ENCODE measurements at regions not wholly inside any gene's neighbourhood (a gene's known extent, or its start where the extent isn't known, plus 50 kb on each side); places are given as distances from the start of the nearest gene placed in this dataset.

DNA sequence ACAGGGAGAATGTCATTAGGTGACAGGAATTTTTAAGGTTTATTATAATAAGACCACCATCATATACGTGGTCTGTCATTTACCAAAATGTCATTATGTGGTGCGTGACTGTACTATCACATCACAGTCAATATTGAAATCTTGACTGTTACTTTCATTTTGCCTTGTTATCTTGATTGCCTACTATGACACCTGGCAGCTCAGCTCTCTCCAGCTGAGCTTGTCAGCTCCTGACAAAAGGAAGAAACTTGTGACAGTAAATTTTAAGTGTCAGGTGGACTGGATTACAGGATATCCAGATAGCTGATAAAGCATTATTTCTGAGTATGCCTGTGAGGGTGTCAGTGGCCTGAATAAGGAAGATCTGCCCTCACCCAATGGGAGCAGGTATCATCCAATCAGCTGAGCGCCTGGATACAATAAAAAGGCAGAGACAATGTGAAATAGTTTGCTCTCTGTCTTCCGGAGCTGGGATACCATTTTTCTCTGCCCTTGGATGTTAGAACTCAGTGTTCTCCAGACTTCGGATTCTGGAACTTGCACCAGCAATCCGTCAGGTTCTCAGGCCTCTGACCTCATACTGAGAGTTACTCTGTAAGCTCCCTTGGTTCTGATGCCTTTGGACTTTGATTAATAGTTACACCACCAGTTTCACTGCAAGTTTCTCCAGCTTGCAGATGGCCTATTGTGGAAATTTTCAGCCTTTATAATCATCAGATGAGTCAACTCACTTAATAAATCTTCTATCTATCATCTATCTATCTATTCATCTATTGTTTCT is 1454.7 kb upstream of the IGFBP7 start:
- Mint-ChIP-seq H3K36me3 (ENCODE audit: low read depth) (no peaks in the 10 kb centered on the region), H3K4me3 (no peak overlapping the region), H3K9me3 (peaks cover 30% of the 10 kb centered on the region), H3K27ac (no peak overlapping the region), H3K27me3 (ENCODE audit: low read depth) (no peaks in the 10 kb centered on the region), H3K4me1 (ENCODE audit: low read depth) (no peaks in the 10 kb centered on the region)
- DNase-seq (ENCODE audit: low spot score) = no peak

DNA sequence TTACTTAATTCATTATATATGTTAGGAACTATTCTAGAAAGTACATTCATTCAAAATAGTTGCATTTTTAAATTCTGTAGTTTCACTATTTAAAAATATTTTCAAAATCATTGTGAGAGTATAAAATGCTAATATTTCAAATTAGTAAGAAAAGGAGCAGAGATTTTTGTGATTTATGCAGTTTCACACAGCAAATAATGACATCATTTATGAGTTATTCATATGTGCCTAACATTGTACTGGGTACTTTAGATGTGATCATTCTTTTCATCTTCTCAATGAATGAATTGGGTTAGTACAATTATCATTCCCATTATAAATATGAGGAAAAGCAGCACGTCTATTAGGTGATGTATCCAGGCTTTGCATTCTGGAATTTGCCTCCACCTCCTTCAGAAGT is 1451.0 kb upstream of the IGFBP7 start:
- Mint-ChIP-seq H3K4me1 (ENCODE audit: low read depth) (no peaks in the 10 kb centered on the region), H3K27ac (no peak overlapping the region), H3K27me3 (ENCODE audit: low read depth) (no peaks in the 10 kb centered on the region), H3K4me3 (no peak overlapping the region), H3K9me3 (peaks cover 22% of the 10 kb centered on the region), H3K36me3 (ENCODE audit: low read depth) (no peaks in the 10 kb centered on the region)
- DNase-seq (ENCODE audit: low spot score) = no peak

DNA sequence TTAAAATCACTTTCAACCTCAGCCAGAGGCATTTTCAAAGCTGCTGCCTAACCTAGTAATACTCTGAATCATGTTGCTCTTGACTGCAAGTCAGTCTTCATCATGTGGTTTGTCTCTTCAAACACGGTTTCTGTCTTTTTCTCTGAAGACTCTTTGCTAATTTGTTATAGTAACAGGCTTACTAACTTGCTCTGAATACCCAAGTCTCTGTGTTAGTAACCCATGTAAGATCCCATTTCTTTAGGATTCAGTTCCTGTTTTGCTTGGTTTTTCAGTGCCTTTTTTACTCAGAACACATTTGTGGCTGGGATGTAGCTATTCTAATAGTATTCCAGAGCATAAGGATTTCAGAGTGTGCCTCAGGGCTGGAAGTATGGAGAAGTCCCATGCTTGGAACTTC is 1450.6 kb upstream of the IGFBP7 start:
- H3K4me3 Mint-ChIP-seq = no peak overlapping the region
- no peaks in the 10 kb centered on the region for H3K4me1 Mint-ChIP-seq (ENCODE audit: low read depth)
- H3K36me3 Mint-ChIP-seq (ENCODE audit: low read depth) = no peaks in the 10 kb centered on the region
- H3K27ac Mint-ChIP-seq = no peak overlapping the region
- DNase-seq (ENCODE audit: low spot score) = no peak
- peaks cover 22% of the 10 kb centered on the region for H3K9me3 Mint-ChIP-seq
- H3K27me3 Mint-ChIP-seq (ENCODE audit: low read depth) = no peaks in the 10 kb centered on the region

DNA sequence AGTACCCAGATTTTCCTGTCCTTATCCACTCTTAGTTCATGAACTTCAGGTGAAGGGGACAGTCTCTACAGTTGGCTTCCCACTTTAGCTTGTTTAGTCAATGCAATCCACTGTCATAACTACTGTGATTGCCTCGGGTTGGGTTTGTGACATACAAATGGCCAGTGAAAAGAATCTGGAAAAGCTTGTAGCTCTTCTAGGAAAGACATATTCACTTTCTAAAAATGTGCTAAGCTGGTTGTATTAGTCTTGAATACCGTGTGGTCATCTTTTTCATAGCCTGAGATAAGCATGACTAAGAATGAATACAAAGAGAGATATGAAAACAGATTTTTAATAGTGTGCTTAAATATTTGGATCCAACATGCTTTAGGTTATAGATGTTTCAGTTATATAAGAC is 1443.5 kb upstream of the IGFBP7 start:
- no peaks in the 10 kb centered on the region for H3K4me1 Mint-ChIP-seq (ENCODE audit: low read depth)
- H3K27me3 Mint-ChIP-seq (ENCODE audit: low read depth) = no peaks in the 10 kb centered on the region
- H3K4me3 Mint-ChIP-seq = no peak overlapping the region
- H3K27ac Mint-ChIP-seq = no peak overlapping the region
- no peaks in the 10 kb centered on the region for H3K36me3 Mint-ChIP-seq (ENCODE audit: low read depth)
- DNase-seq (ENCODE audit: low spot score) = no peak
- H3K9me3 Mint-ChIP-seq = peaks cover 16% of the 10 kb centered on the region

DNA sequence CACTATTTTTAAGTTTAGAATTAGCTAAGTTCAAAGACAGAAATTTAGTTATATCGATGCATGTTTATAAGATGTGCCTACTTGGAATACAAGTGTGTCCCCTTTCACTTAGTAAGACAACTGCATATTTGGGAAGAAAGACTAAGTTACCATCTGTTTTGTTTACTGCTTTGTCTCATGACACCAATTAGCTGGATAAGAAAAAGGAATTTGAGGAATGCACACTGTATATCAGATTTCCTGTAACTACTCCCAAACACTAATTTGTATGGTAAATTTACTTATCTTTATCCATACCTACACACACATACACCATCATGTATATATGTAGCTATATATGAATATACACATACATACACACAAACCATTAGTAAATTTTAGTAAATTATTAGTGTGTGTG is 1442.8 kb upstream of the IGFBP7 start:
- no peaks in the 10 kb centered on the region for H3K36me3 Mint-ChIP-seq (ENCODE audit: low read depth)
- DNase-seq (ENCODE audit: low spot score) = no peak
- no peaks in the 10 kb centered on the region for H3K27me3 Mint-ChIP-seq (ENCODE audit: low read depth)
- H3K4me3 Mint-ChIP-seq = no peak overlapping the region
- H3K4me1 Mint-ChIP-seq (ENCODE audit: low read depth) = no peaks in the 10 kb centered on the region
- H3K9me3 Mint-ChIP-seq = peaks cover 16% of the 10 kb centered on the region
- H3K27ac Mint-ChIP-seq = no peak overlapping the region

DNA sequence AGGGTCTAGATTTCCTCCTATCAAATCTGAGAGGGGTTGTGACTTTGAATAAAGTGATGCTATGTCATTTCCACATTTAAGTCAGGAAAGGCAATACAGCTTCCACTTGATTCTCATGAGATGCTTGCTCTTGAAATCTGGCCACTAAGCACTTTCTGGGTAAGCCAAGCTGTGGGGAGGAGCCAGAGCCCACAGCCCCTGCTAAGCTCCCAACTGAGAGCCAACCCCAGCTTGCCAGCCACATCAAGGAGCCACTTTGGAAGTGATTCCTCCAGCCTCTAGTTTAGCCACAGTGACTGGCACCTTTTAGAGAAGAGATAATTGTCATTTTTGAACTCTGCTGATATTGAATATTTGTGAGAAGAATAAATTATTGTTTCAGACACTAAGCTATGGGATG is 1441.5 kb upstream of the IGFBP7 start:
- Mint-ChIP-seq H3K9me3 (peaks cover 12% of the 10 kb centered on the region), H3K4me1 (ENCODE audit: low read depth) (no peaks in the 10 kb centered on the region), H3K4me3 (no peak overlapping the region), H3K27ac (no peak overlapping the region), H3K36me3 (ENCODE audit: low read depth) (no peaks in the 10 kb centered on the region), H3K27me3 (ENCODE audit: low read depth) (no peaks in the 10 kb centered on the region)
- DNase-seq (ENCODE audit: low spot score) = no peak

DNA sequence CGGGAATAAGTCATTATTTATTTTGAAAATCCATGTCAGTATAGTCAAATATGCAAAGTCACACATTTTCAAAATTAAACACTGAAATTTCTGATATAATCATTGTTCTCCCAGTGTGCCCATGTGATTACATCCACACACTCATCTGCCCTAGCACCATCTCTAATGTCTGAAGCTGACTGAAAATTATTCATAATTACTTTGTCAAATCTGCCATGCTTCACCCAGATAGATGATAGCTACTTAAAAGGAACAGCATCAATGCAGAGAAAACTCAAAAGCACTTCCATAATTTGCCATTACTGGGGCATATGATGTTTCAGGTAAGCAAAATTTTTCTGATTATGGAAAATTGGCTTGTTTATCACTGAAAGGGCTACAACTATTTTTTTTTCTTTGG is 1433.3 kb upstream of the IGFBP7 start:
- Mint-ChIP-seq H3K36me3 (ENCODE audit: low read depth) (no peaks in the 10 kb centered on the region), H3K27ac (no peak overlapping the region), H3K4me3 (no peak overlapping the region), H3K27me3 (ENCODE audit: low read depth) (no peaks in the 10 kb centered on the region), H3K9me3 (peaks cover 28% of the 10 kb centered on the region), H3K4me1 (ENCODE audit: low read depth) (no peaks in the 10 kb centered on the region)
- DNase-seq (ENCODE audit: low spot score) = no peak

DNA sequence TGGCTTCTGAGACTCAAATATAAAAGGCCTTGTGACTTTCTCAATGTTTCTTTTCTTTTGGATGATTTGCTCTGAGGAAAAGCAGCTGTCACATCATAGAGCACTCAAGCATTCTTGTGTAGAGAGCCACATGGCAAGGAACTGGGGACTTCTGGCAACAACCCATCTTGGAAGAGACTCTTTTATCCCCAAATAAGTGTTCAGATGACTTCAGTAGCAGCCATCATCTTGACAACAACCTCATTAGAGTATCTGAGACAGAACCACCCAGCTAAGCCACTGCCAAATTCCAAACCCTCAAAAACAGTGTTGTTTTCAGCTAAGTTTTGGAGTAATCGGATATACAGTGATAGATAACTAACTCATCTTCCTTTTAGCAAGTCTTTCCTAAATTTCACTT is 1431.7 kb upstream of the IGFBP7 start:
- no peaks in the 10 kb centered on the region for H3K4me1 Mint-ChIP-seq (ENCODE audit: low read depth)
- no peaks in the 10 kb centered on the region for H3K36me3 Mint-ChIP-seq (ENCODE audit: low read depth)
- H3K27me3 Mint-ChIP-seq (ENCODE audit: low read depth) = no peaks in the 10 kb centered on the region
- no peak overlapping the region for H3K4me3 Mint-ChIP-seq
- H3K27ac Mint-ChIP-seq = no peak overlapping the region
- no peak for DNase-seq (ENCODE audit: low spot score)
- H3K9me3 Mint-ChIP-seq = peaks cover 37% of the 10 kb centered on the region

DNA sequence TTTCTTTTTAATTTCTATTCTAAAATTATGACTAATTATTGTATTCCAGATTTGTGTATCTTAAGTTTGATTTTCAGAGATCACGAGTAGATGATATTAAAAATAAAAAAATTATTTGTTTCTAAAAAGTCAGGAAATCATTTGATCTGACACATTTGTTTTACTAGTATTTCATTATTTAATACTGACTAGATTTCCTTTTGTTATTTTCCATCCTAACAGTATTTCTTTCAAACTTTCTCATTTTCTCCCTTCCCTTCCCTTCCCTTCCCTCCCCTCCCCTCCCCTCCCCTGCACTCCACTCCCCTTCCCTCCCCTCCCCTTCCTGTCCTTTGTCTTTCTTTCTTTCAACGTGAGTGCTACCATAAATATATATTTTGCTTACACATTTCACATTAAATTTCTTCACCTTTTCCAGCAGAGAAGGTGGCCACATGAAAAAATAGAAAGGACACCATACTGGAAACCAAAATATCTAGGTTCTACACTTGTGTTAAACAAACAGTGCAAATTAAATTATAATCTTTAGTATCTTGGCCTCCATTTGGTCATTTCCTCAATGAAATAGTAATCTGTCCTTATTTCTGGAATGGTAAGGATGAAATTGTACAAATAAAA is 1412.7 kb upstream of the IGFBP7 start:
- Mint-ChIP-seq H3K36me3 (ENCODE audit: low read depth) (no peaks in the 10 kb centered on the region), H3K4me3 (no peak overlapping the region), H3K4me1 (ENCODE audit: low read depth) (no peaks in the 10 kb centered on the region), H3K27ac (no peak overlapping the region), H3K27me3 (ENCODE audit: low read depth) (no peaks in the 10 kb centered on the region), H3K9me3 (peaks cover 16% of the 10 kb centered on the region)
- no peak for DNase-seq (ENCODE audit: low spot score)

DNA sequence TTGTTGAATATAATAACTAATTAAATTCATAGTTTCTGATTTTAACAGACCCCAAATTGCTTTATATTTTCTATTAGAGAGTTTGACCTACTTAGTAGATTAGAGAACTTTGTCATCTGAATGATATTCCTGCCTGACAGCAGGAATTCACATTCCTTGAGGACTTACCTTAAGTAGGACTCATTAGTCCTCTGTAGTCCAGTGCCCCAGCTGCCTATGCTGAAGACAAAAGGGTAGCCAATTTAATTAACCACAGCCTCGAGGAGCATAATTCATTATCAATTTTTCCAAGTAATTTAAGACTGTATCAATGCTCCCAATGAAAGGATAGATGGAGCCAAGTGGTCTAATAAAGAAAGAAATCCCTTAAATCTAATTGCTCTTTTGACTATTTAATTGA is 1405.0 kb upstream of the IGFBP7 start:
- Mint-ChIP-seq H3K27me3 (ENCODE audit: low read depth) (no peaks in the 10 kb centered on the region), H3K4me1 (ENCODE audit: low read depth) (no peaks in the 10 kb centered on the region), H3K9me3 (peaks cover 16% of the 10 kb centered on the region), H3K27ac (no peak overlapping the region), H3K36me3 (ENCODE audit: low read depth) (no peaks in the 10 kb centered on the region), H3K4me3 (no peak overlapping the region)
- DNase-seq (ENCODE audit: low spot score) = no peak

DNA sequence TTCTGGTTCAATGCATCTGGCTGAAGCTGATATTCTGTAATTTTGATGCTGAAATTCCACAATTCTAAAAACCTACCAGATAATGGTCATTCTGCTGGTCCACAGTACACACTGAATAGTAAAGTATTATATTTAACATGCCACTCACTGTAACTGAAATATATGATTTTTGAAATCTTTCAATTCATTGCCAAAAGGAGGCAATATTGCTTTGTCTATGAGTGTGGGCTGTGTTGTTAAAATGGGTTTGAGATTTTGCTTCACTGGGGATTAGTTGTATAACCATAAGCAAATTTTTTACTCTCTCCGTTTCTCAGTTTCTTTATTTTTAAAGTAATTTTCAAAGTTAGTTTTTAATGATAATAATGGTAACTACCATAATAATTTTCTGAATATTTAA is 1404.1 kb upstream of the IGFBP7 start:
- peaks cover 15% of the 10 kb centered on the region for H3K9me3 Mint-ChIP-seq
- DNase-seq (ENCODE audit: low spot score) = no peak
- H3K27ac Mint-ChIP-seq = no peak overlapping the region

DNA sequence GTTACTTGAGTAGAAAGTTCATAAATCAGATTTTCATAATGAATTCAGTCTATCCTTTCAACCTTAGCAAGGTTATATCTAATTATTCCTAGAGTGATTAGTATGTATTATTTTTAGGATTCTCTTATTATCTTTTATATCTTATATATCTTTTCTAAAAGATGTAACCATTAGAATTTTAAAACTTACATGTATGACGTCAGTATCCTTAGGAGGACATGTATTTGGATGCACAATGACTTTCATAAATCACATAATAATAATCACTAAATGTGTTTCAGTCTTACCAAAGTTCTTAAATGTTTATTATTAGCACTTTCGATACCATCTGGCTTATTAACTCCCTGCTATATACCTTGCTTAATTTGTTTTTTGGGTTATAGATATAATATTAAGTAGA is 1400.5 kb upstream of the IGFBP7 start:
- no peaks in the 10 kb centered on the region for H3K4me1 Mint-ChIP-seq (ENCODE audit: low read depth)
- no peak for DNase-seq (ENCODE audit: low spot score)
- peaks cover 12% of the 10 kb centered on the region for H3K9me3 Mint-ChIP-seq
- H3K27me3 Mint-ChIP-seq (ENCODE audit: low read depth) = no peaks in the 10 kb centered on the region
- no peak overlapping the region for H3K4me3 Mint-ChIP-seq
- H3K27ac Mint-ChIP-seq = no peak overlapping the region
- no peaks in the 10 kb centered on the region for H3K36me3 Mint-ChIP-seq (ENCODE audit: low read depth)

More for the DNA sequence above, 1404.1 kb upstream of the IGFBP7 start:
- Mint-ChIP-seq H3K4me1 (ENCODE audit: low read depth) (no peaks in the 10 kb centered on the region), H3K4me3 (no peak overlapping the region), H3K36me3 (ENCODE audit: low read depth) (no peaks in the 10 kb centered on the region), H3K27me3 (ENCODE audit: low read depth) (no peaks in the 10 kb centered on the region)

DNA sequence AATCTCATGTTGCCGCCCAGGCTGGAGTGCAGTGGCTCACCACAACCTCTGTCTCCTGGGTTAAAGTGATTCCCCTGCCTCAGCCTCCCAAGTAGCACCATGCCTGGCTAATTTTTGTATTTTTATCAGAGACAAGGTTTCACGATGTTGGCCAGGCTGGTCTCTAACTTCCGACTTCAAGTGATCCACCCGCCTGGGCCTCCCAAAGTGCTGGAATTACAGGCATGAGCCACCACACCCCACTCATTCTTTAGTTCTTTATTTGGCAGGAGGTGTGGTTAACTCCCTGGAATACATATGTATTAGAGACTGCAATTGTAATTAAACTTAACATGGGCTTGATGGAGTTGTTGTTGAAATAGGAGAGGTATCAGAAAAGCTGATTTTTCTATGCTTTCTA is 1396.9 kb upstream of the IGFBP7 start:
- no peak overlapping the region for H3K4me3 Mint-ChIP-seq
- DNase-seq (ENCODE audit: low spot score) = no peak
- no peaks in the 10 kb centered on the region for H3K27me3 Mint-ChIP-seq (ENCODE audit: low read depth)
- H3K36me3 Mint-ChIP-seq (ENCODE audit: low read depth) = no peaks in the 10 kb centered on the region
- no peak overlapping the region for H3K27ac Mint-ChIP-seq
- peaks cover 10% of the 10 kb centered on the region for H3K9me3 Mint-ChIP-seq
- no peaks in the 10 kb centered on the region for H3K4me1 Mint-ChIP-seq (ENCODE audit: low read depth)

DNA sequence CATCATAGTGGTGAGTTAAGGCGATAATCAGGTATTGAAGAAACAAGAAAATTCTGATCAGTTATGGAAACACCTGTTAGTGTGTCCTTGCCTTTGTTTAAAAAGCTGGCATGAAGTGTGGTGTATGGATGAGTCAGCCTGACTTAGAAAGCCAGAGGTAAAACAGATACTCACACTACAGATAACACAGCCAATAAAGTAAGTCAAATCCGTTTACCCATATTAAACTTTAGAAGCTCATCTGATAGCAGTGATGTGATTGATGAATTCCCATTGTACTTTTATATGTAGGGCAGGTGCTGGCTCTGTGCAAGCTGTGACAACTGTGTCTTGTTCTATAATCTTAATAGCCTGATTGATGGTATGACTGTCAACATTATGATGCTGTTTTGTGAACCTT is 1392.7 kb upstream of the IGFBP7 start:
- Mint-ChIP-seq H3K4me1 (ENCODE audit: low read depth) (no peaks in the 10 kb centered on the region), H3K9me3 (peaks cover 13% of the 10 kb centered on the region), H3K27me3 (ENCODE audit: low read depth) (no peaks in the 10 kb centered on the region), H3K27ac (no peak overlapping the region), H3K36me3 (ENCODE audit: low read depth) (no peaks in the 10 kb centered on the region), H3K4me3 (no peak overlapping the region)
- no peak for DNase-seq (ENCODE audit: low spot score)

DNA sequence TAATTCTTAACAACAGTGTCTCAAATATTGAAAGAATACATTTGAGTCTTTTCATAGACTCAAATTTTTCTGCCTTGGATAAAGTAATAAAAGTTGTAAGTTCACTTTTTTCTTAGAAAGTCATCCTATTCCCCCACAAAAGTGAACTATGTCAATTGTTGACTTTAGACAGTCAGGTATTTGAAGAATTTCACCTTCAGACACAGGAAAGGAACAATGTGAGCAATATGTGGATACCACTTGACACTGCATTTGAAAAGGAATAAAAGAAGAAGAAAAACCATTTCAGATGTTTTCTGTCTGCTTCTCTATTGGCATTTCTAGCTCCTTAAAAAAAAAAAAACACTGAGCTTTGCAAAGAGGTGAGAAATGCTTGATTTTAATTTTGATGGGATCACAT is 1389.0 kb upstream of the IGFBP7 start:
- Mint-ChIP-seq H3K4me1 (ENCODE audit: low read depth) (no peaks in the 10 kb centered on the region), H3K27ac (no peak overlapping the region), H3K4me3 (no peak overlapping the region), H3K36me3 (ENCODE audit: low read depth) (no peaks in the 10 kb centered on the region), H3K9me3 (peaks cover 17% of the 10 kb centered on the region), H3K27me3 (ENCODE audit: low read depth) (no peaks in the 10 kb centered on the region)
- no peak for DNase-seq (ENCODE audit: low spot score)
